NOMO-1 treated with DMSO at 0.1 percent for 48 hours (cell line): ENCODE measurements at regions not wholly inside any gene's neighbourhood (a gene's known extent, or its start where the extent isn't known, plus 50 kb on each side); places are given as distances from the start of the nearest gene placed in this dataset.
"Not testable (repeated sequence)": the region's sequence is repeated elsewhere in the genome, so short reads cannot be mapped to it uniquely, and the experiment has no call there.

ENCODE experiments used
- DNase-seq: peaks from one replicate; lab custom pipeline; 2025; ENCODE audit not compliant: unreplicated experiment; lab: John Stamatoyannopoulos, UW

DNA sequence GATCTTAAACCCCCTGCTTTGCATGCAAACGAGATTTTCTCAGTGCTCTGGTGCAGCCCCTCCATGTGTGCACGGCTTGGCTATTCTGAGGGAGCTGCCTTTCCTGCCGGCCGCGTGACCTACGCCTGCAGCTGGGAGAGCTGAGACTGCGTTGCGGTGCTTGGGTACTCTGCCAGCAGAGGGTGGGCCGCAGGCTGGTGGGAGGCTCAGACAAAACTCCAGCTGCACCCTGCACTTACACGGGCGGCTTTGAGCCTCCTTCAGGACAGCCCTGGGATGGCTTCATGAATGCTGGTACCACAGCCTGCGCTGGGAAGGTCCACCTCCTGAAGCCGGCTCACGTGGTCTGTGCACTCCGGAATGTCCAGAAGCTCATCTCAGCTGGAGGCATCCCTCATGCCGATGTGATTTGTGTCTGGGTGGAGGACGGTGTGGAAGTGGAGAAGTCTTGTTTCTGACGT lies 223.7 kb downstream of the DLL1 start:
- no peak for DNase-seq

DNA sequence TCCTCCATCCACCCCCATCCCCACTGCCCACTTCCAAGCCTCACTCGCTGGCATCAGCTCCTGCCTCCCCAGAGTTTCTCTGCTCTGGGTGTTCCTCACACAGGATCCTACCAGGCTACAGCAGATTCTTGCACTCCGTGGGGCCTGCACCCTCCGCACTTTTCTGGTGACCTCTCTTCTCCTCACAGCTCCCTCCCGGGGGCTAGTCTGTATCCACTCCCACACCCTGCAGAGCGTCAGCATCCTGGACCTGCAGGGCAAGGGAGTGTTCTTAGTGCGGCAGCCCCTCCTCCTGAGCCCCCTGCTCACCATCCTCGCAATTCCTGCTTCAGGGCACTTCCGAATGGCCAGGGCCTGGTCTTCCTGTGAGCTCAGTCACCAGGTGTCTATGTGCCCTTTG lies 224.2 kb downstream of the DLL1 start:
- DNase-seq, result no peak

- no peak for DNase-seq
Observed at GRCh38 chr6:170063851-170064602, 226.9 kb downstream of the DLL1 start.

GRCh38 chr6:170063431-170063830 lies 227.4 kb downstream of the DLL1 start:
- DNase-seq, result no peak

DNA sequence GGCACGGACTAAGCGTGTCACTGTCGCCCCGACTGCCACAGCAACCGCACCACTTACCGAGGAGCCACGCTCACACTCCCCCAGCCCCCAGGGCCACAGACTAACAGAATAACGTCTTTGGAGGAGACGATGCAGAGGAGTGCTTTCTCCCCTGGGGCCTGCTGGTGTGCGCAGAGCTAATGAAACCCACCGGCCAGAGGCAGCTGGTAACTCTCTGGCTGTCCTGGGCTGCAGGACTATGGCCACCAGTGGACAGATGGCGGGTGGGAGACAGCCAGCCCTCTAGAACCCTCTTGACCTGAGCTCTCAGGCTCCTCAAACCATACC lies 228.0 kb downstream of the DLL1 start:
- DNase-seq, result no peak

DNA sequence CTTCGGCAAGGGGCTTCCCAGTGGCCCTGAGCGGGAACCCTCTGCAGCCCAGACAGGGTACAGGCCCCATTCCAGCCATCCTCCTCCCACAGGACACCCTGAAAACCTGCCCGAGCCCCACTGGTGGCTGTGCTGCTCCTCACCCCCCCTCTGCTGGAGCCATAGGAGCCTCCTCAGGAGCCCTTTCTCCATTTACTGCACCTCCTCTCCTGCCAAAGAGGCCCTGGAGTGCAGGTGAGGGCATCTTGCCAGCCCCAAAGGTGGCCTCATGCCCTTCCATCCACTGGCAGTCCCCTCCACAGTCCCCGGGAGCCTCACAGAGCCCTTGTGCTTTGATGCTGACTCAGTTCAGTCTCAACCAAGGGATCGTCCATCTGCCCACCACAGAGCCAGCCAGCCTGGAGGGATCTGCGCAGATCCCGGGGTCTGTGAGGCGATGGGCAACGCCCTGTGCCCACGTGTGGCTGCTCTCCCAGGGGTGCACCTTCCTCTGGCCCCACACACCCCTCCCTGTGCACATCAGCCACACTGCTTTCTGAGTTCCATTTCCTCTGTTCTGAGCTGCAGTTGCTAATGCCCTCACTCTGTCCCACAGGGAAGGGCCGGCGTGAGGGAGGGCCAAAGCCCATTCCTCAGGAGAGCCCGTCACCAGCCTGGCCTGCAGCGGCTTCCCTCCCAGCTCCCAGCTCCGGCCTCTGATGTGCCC lies 228.5 kb downstream of the DLL1 start:
- no peak for DNase-seq

GRCh38 chr6:170058878-170059485 lies 231.9 kb downstream of the DLL1 start:
- DNase-seq, result no peak

DNA sequence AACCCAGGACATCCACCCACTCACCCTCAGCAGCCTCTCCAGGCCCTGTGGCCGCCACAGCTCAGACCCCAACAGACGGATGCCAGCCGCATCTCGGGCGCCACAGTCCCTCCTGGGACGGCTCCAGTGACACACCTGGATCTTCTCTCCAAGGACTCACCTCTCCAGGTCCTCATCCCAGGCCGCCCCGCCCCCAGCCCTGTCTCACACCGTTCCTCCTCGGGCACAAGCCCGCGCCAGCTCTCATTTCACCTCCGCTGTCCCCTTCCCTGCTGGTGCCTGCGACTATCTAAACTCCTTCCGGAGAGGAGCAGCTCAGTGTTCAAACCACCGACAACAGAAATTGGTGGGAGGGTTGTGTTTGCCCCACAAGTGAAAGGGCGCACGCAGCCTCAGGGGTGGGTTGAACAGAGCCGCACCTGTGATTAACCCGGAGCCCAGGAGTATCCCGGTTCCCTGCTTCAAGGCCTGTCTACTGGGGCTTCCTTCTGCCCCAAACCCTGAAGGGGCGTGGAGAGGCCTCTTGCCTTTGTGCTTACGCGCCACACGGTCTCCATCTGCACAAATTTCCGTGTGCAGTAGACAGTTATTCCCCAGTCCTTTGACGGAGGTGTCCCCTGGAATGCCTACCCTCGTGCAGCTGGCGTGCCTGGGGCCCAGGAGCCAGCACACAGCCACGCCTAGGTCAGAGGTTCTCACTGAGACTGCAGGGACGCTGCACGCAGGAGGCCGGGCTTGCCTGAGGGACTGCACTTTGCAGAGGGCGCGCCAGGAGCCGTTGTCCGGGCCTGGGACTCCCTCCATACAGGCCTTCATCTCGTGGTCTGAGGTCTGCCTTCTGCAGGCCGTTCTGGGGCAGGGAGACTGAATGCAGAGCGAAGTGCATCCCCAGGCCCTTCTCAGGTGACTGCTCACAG lies 232.7 kb downstream of the DLL1 start:
- no peak for DNase-seq

- DNase-seq, result no peak
Observed at GRCh38 chr6:170057034-170057734, 233.7 kb downstream of the DLL1 start.

GRCh38 chr6:170056278-170056711 lies 234.6 kb downstream of the DLL1 start:
- DNase-seq, result no peak

DNA sequence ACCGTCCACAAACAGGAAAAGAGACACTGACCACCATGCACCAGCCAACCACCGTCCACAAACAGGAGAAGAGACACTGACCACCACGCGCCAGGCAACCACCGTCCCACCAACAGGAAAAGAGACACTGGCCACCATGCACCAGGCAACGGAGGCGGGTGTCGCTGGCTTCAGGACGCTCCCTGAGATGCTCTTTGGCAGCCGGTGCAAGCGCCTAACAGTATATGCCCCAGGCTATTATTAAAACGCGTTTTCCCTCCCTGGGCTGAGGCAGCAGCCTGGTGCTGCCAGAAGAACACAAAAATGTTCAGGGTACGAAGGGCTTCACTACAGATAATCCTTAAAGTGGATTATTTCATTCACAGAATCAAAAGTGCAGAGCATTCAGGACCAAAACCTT lies 235.1 kb downstream of the DLL1 start:
- DNase-seq, result not testable (repeated sequence)

- no peak for DNase-seq
Observed at GRCh38 chr6:170053966-170054661, 236.8 kb downstream of the DLL1 start.

DNA sequence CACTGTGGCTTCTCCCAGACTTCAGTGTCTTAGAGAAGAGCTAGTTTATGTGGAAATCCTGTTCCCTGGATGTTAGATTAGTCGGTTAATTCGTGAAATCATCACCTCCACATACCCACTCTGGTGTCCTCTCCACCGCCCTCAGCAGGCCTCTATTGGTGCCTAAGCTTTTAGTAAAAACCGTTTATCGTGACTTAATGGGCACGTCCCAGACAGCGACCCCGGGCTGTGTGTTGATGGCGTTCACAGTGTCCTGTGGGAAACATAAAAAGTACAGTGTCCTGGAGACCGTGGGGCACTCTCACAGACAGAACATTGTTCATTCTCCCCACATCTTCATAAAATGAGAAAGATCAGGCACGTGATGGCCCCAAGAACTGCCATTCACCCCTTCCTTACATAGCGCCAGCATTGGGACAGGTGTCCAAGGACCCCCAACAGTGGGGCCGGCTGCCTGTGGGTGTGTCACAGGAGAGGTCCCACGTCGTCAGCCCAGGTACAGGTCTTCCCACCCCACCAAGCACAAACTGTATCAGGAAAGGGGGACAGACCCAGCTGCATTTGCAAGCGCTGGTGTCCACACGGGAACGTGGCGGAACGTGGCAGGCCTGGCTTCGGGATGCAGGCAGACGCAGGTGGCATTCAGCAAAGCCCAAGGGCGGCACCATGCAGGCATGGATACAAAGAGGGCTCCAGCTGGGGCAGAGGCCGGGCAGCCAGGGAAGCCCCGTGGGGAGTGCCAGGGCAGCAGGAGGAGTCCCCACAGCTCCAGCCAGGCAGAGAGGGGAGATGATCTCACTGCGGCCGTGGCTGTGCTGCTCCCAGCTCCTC lies 237.7 kb downstream of the DLL1 start:
- no peak for DNase-seq

DNA sequence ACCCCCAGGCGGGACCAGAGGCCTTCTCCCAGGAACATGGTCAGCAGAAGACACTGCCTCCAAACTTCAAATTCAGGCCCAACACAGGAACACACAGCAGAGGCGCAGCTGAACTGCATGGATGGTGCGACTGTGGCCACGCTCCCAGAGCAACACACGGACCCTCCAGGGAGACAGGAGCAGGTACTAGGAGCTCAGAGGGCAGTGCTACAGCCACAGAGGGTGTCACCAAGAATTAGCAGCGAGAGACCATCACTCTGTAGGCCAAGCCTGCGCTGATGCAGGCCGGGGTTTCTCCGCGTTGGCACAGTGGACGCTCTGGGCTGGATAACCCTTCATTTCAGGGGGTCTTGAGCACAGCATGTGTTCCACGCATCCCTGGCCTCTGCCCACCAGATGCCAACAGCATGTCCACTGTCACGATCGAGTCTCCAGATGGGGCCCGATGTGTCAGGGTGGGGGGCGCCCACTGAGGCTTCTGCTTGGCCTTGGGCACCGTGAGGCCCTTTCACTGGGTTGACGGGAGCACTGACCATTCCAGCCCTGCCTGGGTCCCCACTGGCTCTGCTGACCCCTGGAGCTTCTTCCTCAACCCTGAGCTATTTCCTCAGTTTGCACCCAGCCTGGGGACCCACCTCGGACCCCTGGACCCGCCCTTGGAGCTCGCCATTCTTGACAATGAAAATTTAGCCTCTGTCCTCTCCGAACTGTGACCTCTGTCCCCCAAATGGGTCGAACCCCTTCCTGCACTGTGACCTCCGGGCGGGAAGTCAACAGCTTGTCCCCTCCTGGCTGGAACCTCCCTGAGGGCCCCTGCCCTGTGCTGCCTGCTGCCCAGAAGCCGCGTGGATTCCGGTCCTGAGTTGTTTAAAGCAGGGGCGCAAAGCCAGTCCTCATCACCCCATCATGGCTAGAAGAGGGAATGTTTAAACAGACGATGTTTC lies 239.4 kb downstream of the DLL1 start:
- no peak for DNase-seq

GRCh38 chr6:170050591-170051041 lies 240.3 kb downstream of the DLL1 start:
- DNase-seq, result no peak

DNA sequence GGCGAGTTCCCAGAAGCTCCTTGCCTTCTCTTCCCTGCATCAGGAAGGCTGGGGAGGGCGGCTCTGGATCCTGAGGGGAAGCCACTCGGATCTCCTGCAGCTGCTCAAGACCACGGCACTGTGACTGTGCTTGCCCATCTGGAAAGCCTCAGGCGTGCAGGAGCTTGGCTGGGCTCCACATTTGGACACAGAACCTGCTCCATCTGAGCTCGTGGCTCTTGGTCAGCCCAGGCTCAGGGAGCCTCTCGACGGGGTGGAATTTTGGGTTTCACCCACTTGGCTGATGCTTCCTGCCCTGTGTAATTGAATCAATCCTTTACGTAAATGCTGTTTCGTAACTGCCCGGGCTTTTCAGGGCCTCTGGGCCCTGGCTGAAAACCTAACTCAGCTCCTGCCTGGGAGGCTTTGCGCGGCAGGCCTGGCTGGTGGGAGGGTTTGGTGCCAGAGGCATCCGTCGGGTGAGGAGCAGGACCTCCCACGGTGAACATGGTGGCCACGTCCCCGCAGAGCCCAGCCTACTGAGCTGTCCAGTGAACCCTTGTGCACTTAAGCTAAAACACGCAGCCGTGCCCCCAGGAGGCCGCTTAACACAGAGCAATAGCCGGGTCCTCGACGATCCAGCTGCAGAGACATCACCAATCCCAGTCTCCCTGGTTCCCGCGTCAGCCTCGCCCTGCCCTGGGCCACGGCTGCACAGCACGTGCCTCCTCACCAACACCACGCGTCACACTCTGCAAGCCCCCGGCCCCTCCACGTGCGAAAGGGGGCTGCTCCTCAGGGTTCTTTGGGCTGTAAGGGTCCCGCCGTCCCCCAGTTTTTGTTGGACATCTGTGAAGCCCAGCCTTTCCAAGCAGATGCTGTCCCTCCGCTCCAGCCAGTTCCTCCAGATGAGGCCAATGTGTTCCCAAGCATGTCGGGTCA lies 241.0 kb downstream of the DLL1 start:
- DNase-seq, result peak; percentile 66
